ENCODE measurements at regions not wholly inside any gene's neighbourhood (a gene's known extent, or its start where the extent isn't known, plus 50 kb on each side); places are given as distances from the start of the nearest gene placed in this dataset.
"Not testable (repeated sequence)": the region's sequence is repeated elsewhere in the genome, so short reads cannot be mapped to it uniquely, and the experiment has no call there.

DNA sequence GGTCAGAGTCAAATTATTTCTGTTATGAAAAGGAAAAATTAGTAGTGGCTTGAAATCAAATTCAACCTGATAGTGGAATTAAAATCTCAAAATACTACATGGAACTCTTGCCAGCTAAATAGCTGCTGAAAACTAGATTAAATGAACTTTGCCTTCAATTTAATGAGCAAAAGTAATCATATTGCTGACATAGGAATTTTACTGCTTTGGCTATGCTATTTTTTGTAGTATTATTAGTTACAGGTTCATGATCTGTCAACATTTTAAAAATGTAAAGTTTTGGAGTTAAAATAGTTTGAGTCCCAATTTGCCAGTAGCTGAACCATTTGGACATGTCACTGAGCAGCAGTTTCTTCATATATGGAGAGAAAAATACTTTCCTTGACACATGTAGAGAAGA lies 81.4 kb downstream of the RERGL start:
- no peak for FAIRE-seq

DNA sequence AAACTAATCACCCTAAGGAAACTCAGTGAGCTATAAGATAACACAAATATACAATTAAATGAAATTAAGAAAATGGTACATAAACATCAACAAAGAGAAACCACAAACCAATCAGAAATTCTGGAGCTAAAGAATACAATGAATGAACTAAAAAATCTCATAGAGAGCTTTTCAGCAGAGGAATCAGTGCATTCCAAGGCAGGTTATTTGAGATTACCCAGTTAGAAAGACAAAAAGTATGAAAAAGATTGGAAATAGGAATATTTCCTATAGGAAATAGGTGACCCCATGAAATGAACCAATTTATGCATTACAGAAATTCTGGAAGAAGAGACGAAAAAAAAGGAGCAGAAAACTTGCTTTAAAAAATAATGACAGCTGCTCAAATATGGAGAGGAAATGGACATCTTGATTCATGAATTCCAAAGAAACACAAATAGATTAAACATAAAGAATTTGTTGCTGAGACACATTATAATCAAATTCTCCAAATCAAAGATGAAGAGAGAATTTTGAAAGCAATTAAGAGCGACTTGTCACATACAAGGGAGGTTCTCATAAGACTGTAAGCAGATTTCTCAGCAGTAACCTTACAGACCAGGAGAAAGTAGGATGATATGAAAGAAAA lies 90.7 kb downstream of the RERGL start:
- FAIRE-seq = no peak

DNA sequence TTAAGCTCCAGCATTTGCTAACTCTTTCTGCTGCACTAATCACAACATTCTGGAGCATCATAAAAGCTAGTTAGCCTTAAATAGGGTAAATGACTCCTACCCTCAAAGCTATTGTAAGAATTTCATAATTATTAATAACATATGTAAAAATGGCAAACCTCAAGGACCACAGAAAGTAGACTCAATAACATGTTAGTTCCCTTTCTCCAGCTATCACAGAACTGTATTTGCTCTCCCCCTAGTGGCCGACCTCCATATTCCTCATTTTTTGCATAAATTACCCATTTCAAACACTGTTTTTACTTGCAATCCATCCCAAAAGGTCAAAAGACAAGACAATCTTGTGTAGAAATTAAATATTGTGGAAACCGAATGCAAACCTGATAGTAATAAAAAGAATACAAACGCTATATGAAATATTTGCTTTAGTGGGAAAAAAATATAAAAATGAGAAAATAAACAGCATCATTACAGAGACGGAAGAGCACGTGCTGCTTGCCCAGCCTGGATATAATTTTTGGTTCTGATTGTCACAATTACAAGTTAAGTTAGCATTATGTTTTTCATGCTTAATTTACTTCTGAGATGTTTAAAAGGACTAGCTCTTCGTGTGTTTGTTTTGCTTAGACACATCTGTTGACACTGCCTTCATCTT lies 97.9 kb downstream of the RERGL start:
- peak; percentile 82 for FAIRE-seq

DNA sequence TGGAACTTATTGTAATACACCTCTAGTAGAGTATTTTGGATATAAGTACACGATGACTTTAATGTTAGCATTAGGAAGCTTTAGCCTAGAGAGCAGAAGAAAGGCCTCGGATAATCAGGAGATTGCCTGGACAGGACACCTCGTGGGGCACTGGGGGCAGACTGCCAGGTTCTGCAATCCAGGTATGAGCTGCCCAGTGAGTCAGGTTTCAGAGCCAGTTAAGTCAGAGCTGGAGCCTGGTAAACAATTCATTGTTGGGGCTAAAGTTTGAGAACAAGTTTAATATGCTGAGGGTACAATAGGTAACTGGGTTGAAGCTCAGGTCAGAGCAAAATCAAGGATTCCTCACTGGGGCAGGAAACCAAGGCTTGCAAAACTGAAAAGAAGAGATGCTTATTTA lies 107.4 kb downstream of the RERGL start:
- FAIRE-seq = no peak

DNA sequence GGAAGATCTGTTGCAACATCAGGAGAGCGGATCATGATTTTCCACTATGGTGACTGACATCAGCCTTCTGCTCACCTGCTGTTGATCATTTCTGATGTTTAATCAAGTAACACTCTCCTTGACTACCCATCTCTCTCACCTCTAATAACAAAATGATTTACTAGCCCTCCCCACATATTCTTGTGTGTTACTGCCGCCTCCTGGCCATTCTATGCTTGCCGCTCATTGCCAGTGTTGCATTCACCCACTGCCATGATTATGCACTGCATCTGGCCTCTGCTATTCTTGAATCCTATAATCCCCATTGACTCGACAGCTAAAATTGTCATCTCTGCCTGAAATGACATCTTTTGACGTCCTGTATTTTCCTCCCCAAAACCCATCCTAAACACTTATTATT lies 113.8 kb downstream of the RERGL start:
- FAIRE-seq = no peak

DNA sequence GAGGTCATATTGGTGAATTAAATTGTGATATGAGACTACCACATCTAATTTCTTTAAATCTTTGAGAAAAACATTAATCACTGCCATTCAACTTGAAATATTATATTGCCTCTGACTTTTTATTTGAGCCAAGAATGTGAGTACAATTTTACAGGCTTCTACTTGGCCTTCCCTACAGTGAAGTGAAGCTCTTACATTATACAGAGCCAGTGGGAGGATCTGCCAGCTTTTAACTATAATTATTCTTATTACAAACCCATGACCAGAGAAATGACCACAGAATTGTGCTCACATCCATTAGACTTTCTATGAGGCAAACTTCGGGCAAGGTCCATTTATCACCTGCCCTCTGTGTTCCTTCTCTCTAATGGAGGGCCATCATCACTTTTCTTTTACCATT lies 114.2 kb downstream of the RERGL start:
- no peak for FAIRE-seq

DNA sequence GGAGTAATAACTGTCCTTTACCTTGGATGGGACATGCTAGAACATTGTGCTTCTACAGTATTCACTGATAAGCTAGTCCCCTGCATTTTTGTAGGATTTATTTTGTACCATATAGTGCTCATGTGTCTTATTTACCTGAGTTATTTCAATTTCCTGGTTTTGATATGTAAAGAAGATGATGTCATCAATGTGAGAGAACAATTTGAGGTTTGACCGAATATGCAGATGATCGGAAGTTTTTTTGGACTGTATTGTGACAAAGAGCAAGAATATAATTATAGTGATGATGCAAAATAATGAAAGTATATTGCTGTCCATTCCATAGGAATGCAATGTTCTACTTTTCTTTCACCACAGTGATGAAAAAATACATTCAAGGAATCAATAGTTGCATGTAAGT lies 114.8 kb downstream of the RERGL start:
- FAIRE-seq = no peak

DNA sequence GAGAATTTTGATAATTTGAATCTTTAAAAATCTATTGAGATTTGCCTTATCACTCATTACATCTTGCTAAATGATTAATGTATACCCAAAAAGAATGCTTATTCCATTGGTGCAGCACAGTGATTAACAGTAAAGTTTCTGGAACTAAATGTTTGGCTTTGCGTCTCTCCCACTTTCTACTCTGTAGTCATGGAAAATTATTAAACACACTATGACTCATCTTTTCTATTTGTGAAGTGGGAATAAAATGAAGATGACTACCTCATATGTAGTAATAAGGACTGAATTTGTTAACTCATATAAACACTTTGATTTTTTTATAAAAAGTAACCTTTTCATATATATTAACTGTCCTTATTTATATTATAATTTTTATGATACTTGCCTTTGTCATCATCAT lies 118.1 kb downstream of the RERGL start:
- no peak for FAIRE-seq

DNA sequence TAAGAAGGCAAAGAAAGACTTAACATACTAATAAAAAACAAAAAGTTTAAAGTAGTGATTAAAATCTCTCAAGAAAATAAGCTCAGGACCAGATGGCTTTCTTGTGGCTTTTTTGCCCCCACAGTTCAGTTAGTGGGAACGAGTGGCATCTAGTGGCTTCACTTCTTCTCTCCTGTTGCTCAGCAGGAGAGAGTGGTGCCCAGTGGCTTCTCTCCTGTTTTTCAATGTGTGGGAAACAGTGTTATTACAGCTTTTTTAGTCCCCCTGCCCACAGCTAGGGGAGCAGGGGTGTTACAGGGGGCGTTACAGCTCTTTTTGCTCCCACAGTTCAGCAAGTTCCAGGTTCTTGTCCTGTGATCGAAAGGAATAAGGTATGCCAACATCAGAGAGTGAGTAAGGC lies 135.2 kb downstream of the RERGL start:
- no peak for FAIRE-seq

DNA sequence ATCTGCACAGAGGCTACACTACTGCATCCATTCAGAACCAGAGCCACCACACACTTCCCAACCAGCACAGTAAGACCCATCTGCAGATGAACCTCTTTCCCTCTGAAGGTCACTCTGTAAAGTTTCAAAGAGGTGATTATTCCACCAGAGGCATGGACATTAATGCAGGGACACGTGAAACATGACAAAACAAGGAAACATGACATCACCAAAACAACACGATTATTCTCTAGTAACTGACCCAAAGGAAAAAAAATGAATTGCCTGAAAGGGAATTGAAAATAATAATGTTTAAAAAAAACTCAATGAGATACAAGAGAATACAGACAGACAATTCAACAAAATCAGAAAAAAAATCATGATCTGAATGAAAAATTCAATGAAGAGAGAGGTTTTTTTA lies 139.1 kb downstream of the RERGL start:
- no peak for FAIRE-seq

DNA sequence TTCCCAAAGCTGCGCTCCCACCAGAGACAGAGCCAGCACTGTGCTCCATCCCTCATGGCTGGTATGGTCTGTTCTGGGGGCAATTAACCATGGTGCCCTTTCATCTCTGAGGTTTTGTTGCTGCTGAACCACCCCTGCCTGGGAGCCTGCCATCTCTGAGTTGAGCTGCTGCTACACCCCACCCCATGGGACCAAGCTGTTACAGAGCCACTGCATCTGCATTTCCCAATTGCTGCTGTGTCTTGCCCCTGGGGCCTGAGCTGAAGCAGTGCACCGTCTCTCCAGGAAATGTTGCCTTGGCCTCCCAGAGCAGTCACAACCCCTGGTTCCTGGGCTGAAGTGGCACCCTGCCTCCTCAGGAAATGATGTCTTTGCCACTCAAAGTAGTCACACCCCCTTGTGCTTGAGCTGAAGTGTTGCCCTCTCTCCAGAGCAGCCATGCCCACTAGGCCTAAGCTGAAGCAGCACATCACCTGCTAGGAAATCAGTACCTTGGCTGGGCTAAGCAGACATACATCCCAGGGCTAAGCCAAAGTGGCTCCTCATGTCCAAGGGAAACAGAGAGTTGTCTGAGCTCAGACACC lies 140.3 kb downstream of the RERGL start:
- no peak for FAIRE-seq

DNA sequence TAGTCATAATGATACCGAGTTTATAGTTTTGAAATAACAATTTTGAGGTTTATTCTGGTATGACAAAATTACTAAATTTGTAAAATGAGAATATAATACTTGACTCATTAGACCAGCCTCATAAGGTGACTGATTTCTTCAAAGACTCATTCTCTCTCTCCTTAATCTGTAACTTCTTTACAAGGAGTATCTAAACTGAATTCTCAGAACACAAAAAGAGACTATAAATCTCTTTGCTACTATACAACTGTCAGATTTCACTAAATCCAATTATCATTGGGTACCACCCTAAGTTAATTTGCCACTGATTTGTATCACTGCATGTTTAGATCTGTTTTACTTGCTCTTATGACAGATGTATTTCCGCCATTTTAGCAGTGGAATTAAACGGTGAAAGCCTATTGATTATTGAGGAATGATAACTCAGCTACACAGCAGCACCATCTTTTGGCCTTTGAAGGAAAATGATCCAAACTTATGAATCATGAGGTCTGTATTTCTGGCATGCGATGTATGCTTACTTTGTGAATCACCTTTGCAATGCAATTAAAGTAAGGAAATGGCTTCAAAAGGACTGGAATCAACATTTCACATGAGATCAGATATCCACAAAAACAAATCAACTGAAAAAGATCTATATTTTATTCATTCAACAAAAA lies 161.2 kb downstream of the RERGL start:
- FAIRE-seq = no peak

DNA sequence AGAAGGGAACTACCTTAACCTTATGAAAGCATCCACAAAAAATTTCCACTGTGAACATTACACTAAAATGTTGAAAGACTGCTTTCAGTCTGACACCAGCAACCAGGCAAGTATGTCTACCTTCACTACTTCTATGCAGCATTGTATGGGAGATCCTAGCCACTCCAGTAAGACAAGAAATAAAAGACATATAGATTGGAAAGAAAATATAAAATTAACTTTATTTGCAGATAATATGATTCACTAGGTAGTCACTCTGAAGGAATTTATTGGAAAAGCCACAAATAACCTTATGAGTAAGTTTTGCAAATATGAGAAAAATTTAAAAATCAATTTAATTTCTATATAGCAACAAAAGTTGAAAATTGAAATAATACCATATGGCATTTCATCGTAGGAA lies 172.0 kb downstream of the RERGL start:
- FAIRE-seq = no peak

DNA sequence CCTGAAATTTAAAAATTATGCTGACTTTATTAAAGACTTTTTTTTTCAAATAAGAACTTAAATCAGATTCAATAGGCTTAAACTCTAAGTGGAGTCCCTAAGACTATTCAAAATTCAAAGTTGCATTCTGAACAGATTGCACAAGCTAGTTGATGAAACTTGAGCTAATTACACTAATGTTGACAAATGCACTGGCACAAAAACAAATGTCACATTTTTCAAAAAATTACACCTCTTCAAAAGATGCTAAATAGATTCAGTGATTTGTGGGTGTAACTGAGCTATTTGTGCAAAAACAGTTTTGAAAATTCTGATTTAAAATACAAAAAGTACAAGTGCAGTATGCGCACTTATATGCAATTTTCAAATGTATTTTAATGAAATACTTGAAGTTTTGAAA lies 205.4 kb downstream of the RERGL start:
- peak; percentile 16 for FAIRE-seq

DNA sequence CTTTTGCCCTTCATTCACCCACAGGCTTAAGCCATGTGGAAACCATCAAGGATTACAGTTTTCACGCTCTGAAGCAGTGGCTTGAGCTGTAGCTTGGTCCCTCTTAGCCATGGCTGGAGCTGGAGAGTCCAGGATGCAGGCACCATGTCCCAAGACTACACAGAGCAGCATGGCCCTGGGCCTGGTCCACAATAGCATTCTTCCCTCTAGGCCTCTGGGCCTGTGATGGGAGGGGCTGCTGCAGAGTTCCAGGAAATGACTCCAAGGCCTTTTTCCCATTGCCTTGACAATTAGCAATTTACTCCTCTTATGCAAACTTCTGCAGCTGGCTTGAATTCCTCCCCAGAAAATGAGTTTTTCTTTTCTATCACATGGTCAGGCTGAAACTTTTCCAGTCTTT lies 211.3 kb downstream of the RERGL start:
- no peak for FAIRE-seq

DNA sequence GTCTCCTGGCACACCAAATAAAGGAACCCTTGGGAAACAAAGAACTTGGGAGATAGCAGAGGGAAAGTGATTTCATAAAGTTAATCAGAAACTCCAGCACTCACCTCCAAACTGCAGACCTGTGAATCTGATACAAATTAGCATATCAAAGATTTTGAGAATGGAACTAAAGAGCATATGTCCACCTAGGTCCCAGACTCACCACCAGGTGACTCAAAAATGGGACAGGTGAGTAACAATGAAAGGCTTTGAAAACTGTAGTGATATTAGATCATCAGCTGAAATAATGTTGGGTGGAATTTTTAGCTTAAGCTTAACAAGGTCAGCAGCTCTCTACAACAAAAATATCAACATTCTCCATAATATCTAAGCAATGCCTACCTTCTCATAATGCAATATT lies 214.8 kb downstream of the RERGL start:
- FAIRE-seq = no peak

DNA sequence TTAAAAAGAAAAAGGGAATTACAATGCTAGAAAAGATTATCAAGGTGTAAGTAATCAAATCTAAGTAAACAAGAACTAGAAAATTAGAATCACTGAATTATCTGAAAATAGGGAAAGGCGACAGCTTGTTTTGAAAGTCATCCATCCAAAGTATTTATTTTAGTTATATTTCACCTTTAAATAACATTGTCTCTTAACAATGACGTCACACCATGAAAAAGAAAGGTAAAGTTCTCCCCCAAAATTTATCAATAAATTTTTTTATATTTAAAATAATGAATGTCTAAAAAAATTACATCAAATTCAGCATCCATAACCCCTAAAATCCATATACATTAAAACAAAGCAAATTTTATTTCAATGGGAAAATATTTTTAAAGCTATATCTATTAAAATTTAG lies 223.2 kb downstream of the RERGL start:
- FAIRE-seq = no peak

DNA sequence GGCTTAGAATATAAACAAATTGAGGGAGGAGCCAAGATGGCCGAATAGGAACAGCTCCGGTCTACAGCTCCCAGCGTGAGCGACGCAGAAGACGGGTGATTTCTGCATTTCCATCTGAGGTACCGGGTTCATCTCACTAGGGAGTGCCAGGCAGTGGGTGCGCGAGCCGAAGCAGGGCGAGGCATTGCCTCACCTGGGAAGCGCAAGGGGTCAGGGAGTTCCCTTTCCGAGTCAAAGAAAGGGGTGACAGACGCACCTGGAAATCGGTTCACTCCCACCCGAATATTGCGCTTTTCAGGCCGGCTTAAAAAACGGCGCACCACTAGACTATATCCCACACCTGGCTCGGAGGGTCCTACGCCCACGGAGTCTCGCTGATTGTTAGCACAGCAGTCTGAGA lies 234.4 kb downstream of the RERGL start:
- not testable (repeated sequence) for FAIRE-seq

DNA sequence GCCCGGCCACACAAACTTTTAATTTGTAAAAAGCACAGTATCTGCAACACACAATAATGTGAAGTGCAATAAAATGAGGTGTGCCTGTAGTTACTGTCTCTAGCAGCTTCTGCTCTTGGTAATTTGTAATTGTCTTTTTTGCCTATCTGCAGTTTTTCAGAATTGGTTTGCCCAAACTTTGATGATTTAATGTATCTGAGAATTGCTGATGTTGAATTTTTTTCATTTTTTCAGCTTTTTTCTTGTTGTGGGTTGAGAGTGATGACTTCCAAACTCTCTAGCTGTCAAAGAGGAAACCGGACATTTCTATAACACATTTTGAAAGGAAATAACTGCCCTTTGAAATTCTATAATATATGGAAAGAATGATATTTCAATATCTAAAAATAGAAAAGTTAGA lies 236.9 kb downstream of the RERGL start:
- FAIRE-seq = no peak

DNA sequence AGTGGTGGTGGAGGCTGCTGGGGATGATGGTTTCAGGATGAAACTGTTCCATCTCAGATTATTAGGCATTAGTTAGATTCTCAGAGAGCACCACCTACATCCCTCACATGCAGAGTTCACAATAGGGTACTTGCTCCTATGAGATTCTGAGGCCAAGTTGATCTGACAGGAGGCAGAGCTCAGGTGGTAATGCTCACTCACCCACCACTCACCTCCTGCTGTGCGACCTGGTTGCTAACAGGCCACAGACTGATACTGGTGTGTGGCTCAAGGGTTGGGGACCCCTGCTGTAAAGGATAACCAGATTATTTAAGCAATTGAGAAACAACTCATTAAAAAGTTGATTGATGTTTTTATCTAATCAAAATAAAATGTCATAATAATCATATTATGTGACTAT lies 248.5 kb downstream of the RERGL start:
- FAIRE-seq = no peak

DNA sequence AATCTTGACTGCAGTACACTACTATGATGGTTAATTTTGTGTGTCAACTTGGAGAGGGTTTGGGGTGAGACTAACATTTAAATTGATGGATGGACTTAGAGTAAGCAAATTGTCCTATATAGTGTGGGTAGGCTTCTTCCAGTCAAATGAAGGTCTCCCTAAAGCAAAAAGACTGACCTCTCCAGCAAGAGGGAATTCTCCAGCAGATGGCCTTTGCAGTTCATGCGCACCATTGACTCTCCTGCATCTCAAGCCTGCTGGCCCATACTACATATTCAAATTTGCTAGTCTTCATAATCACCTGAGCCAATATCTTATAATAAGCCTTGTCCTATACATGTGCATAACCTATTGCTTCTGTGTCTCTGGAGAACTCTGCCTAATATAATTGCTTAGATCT lies 260.2 kb downstream of the RERGL start:
- no peak for FAIRE-seq

DNA sequence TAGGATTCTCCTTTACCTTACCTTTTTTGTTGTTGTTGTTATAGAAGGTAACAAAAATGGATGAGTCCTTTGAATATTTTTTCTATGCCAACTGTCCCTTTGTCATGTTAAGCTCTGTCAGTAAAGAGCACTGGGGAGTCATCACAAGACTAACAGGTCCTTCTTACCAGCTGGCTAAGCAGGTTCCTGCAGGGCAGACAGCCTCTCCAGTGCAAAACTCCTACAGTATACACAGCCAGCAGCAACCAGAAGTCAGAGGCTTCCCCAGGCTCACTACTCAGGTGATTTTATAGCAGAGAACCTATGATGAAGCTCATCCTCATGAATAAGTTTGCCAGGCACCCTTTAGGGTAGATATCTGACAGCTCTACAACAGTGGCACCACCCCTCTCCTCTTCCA lies 271.1 kb downstream of the RERGL start:
- no peak for FAIRE-seq

DNA sequence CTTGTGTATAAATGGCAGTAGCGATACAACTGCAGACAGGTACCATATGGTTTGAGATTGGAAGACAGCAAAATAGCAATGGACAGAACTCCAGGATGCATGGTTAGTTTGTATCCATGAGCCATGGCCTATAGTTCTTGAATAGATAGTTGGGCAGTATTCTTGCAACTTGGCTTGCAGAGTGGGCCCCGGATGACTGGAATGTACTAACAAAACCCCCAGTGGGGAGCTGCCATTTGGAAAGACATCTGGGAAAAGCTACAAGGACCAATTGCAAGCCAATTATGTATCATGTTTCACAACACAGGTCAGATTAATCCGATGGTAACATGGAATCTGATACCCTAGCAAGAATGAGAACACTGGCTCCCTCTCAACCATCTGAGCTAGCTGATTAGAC lies 279.6 kb downstream of the RERGL start:
- no peak for FAIRE-seq

DNA sequence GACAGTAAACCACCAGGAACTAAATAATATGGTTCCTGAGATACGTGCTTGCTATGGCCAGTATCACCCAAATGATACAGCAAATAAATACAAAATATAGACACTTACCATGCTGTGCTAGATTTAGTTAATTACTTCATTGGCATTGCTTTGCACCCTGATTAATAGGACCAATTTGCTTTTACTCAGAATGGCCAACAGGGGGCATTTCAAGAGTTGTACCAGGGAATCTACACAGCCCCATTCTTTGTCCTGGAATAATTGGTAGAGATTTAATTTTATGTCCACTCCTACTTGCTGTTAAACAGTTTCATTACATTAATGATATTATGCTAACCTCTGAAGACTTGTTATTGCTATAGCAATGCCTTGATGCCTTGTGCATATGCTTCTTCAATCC lies 280.8 kb downstream of the RERGL start:
- FAIRE-seq = no peak

Measured in A204.1 (cell line).